ENCODE measurements at regions not wholly inside any gene's neighbourhood (a gene's known extent, or its start where the extent isn't known, plus 50 kb on each side); places are given as distances from the start of the nearest gene placed in this dataset.

- Histone ChIP-seq H3K9me3 (no peaks in the 10 kb centered on the region), H3K4me3 (no peak overlapping the region), H3K36me3 (no peaks in the 10 kb centered on the region), H3K27ac (no peak overlapping the region), H3K27me3 (no peaks in the 10 kb centered on the region), H3K4me1 (no peaks in the 10 kb centered on the region)
- intact Hi-C loops (cut with DNase I), result no loop called here
- peak; percentile 52 for TF ChIP-seq CTCF (IDR thresholded peaks at IDR 0.05)
- ATAC-seq (no peak), DNase-seq (no peak)
Measured at GRCh38 chr2:146661473-146662096, 1183.2 kb upstream of the ACVR2A start.

GRCh38 chr2:146659976-146660375, 1184.9 kb upstream of the ACVR2A start:
- ATAC-seq (no peak), DNase-seq (no peak)
- no peak overlapping the region for H3K27ac ChIP-seq
- no peaks in the 10 kb centered on the region for H3K27me3 ChIP-seq
- no peak overlapping the region for H3K4me3 ChIP-seq
- no peaks in the 10 kb centered on the region for H3K36me3 ChIP-seq
- no peaks in the 10 kb centered on the region for H3K4me1 ChIP-seq
- intact Hi-C loops (cut with DNase I), result no loop called here
- H3K9me3 ChIP-seq, result no peaks in the 10 kb centered on the region
- no peak for TF ChIP-seq CTCF (IDR thresholded peaks at IDR 0.05)

- intact Hi-C loops (cut with DNase I), result no loop called here
- Histone ChIP-seq H3K4me1 (no peaks in the 10 kb centered on the region), H3K4me3 (no peak overlapping the region), H3K27me3 (no peaks in the 10 kb centered on the region), H3K9me3 (no peaks in the 10 kb centered on the region), H3K36me3 (no peaks in the 10 kb centered on the region), H3K27ac (no peak overlapping the region)
- DNase-seq (no peak), ATAC-seq (no peak)
- no peak for TF ChIP-seq CTCF (IDR thresholded peaks at IDR 0.05)
Measured at GRCh38 chr2:146652311-146652710, 1192.5 kb upstream of the ACVR2A start.

GRCh38 chr2:146651361-146651760, 1193.5 kb upstream of the ACVR2A start:
- Histone ChIP-seq H3K4me1 (no peaks in the 10 kb centered on the region), H3K27ac (no peak overlapping the region), H3K9me3 (no peaks in the 10 kb centered on the region), H3K4me3 (no peak overlapping the region), H3K27me3 (no peaks in the 10 kb centered on the region), H3K36me3 (no peaks in the 10 kb centered on the region)
- DNase-seq (no peak), ATAC-seq (no peak)
- intact Hi-C loops (cut with DNase I), result no loop called here
- no peak for TF ChIP-seq CTCF (IDR thresholded peaks at IDR 0.05)

- no peaks in the 10 kb centered on the region for H3K4me1 ChIP-seq
- H3K27ac ChIP-seq, result no peak overlapping the region
- H3K9me3 ChIP-seq, result no peaks in the 10 kb centered on the region
- DNase-seq (no peak), ATAC-seq (no peak)
- H3K27me3 ChIP-seq, result no peaks in the 10 kb centered on the region
- no peak for TF ChIP-seq CTCF (IDR thresholded peaks at IDR 0.05)
- H3K4me3 ChIP-seq, result no peak overlapping the region
- intact Hi-C loops (cut with DNase I), result no loop called here
- H3K36me3 ChIP-seq, result no peaks in the 10 kb centered on the region
Measured at GRCh38 chr2:146642066-146642465, 1202.8 kb upstream of the ACVR2A start.
